ENCODE measurements at regions not wholly inside any gene's neighbourhood (a gene's known extent, or its start where the extent isn't known, plus 50 kb on each side); places are given as distances from the start of the nearest gene placed in this dataset.

GRCh38 chr14:55951341-55952206, 166.6 kb upstream of the PELI2 start:
- Histone ChIP-seq H3K4me1 (no peaks in the 10 kb centered on the region), H3K4me3 (no peak overlapping the region), H3K9me3 (no peaks in the 10 kb centered on the region), H3K9ac (ENCODE audit: low read depth in 2 of 2, low read length in 2 of 2) (no peak overlapping the region), H3K36me3 (no peaks in the 10 kb centered on the region), H3K27ac (no peak overlapping the region), H3K27me3 (no peaks in the 10 kb centered on the region)
- intact Hi-C loops (cut with DNase I): no loop called here
- no peak for TF ChIP-seq CTCF (IDR thresholded peaks at IDR 0.05)
- DNase-seq: no peak

- no peak for TF ChIP-seq CTCF (IDR thresholded peaks at IDR 0.05)
- no peaks in the 10 kb centered on the region for H3K9me3 ChIP-seq
- H3K4me3 ChIP-seq: no peak overlapping the region
- intact Hi-C loops (cut with DNase I): no loop called here
- no peaks in the 10 kb centered on the region for H3K27me3 ChIP-seq
- no peaks in the 10 kb centered on the region for H3K36me3 ChIP-seq
- H3K4me1 ChIP-seq: no peaks in the 10 kb centered on the region
- no peak overlapping the region for H3K9ac ChIP-seq (ENCODE audit: low read depth in 2 of 2, low read length in 2 of 2)
- H3K27ac ChIP-seq: no peak overlapping the region
- DNase-seq: no peak
These were observed 164.1 kb upstream of the PELI2 start for GRCh38 chr14:55954108-55954507.

GRCh38 chr14:55955175-55955574, 163.0 kb upstream of the PELI2 start:
- intact Hi-C loops (cut with DNase I): no loop called here
- Histone ChIP-seq H3K9me3 (no peaks in the 10 kb centered on the region), H3K4me1 (no peaks in the 10 kb centered on the region), H3K27me3 (no peaks in the 10 kb centered on the region), H3K9ac (ENCODE audit: low read depth in 2 of 2, low read length in 2 of 2) (no peak overlapping the region), H3K36me3 (no peaks in the 10 kb centered on the region), H3K27ac (no peak overlapping the region), H3K4me3 (no peak overlapping the region)
- no peak for DNase-seq
- no peak for TF ChIP-seq CTCF (IDR thresholded peaks at IDR 0.05)

- TF ChIP-seq CTCF (IDR thresholded peaks at IDR 0.05): no peak
- Histone ChIP-seq H3K36me3 (no peaks in the 10 kb centered on the region), H3K9me3 (no peaks in the 10 kb centered on the region), H3K9ac (ENCODE audit: low read depth in 2 of 2, low read length in 2 of 2) (no peak overlapping the region), H3K4me3 (no peak overlapping the region), H3K27me3 (no peaks in the 10 kb centered on the region), H3K27ac (no peak overlapping the region), H3K4me1 (no peaks in the 10 kb centered on the region)
- DNase-seq: no peak
- intact Hi-C loops (cut with DNase I): no loop called here
These were observed 160.3 kb upstream of the PELI2 start for GRCh38 chr14:55957950-55958349.

- intact Hi-C loops (cut with DNase I): no loop called here
- no peak overlapping the region for H3K4me3 ChIP-seq
These were observed 154.9 kb upstream of the PELI2 start for GRCh38 chr14:55963295-55963694.

More at GRCh38 chr14:55963295-55963694, 154.9 kb upstream of the PELI2 start:
- H3K27ac ChIP-seq: no peak overlapping the region
- H3K9me3 ChIP-seq: no peaks in the 10 kb centered on the region
- no peaks in the 10 kb centered on the region for H3K36me3 ChIP-seq
- DNase-seq: no peak
- no peaks in the 10 kb centered on the region for H3K27me3 ChIP-seq
- H3K4me1 ChIP-seq: no peaks in the 10 kb centered on the region
- TF ChIP-seq CTCF (IDR thresholded peaks at IDR 0.05): no peak
- H3K9ac ChIP-seq (ENCODE audit: low read depth in 2 of 2, low read length in 2 of 2): no peak overlapping the region

All from colonic mucosa (tissue), 4 donors.